Endothelial cell of umbilical vein (primary cell): ENCODE measurements at regions not wholly inside any gene's neighbourhood (a gene's known extent, or its start where the extent isn't known, plus 50 kb on each side); places are given as distances from the start of the nearest gene placed in this dataset.

Source experiments
- EZH2 ChIP-seq: IDR thresholded peaks from 2 replicates; pipeline ENCODE4 v1.6.1; 2012; ENCODE audit warnings: borderline replicate concordance, low read depth, mild to moderate bottlenecking, moderate library complexity, low read length, inconsistent platforms; ENCODE audit not compliant: severe bottlenecking
- FOS ChIP-seq: IDR thresholded peaks from 2 replicates; pipeline ENCODE4 v1.6.1; 2011; ENCODE audit warnings: mild to moderate bottlenecking, low read length, moderate library complexity, borderline replicate concordance; ENCODE audit not compliant: insufficient read depth
- GATA2 ChIP-seq: IDR thresholded peaks from 2 replicates; pipeline ENCODE4 v1.7.0; 2011; ENCODE audit warnings: low read depth, mild to moderate bottlenecking, moderate library complexity, mixed read lengths, low read length; ENCODE audit not compliant: insufficient read length, insufficient read depth
- JUN ChIP-seq: IDR thresholded peaks from 2 replicates; pipeline ENCODE4 v1.6.1; 2011; ENCODE audit warnings: borderline replicate concordance, low read depth; ENCODE audit not compliant: insufficient read length, insufficient read depth
- MYC ChIP-seq: IDR thresholded peaks from one replicate; pipeline ENCODE4 v1.6.1; 2011; ENCODE audit warnings: mild to moderate bottlenecking, low read depth, low read length
- POLR2A ChIP-seq: IDR thresholded peaks from 2 replicates; pipeline ENCODE4 v1.6.1; 2012; ENCODE audit warnings: low read depth, mild to moderate bottlenecking, control low read depth, low read length
- POLR2AphosphoS5 ChIP-seq: IDR thresholded peaks from 2 replicates; pipeline ENCODE4 v1.6.1; 2012; ENCODE audit warnings: low read depth, mild to moderate bottlenecking, control low read depth, low read length, moderate library complexity; ENCODE audit not compliant: insufficient read depth
- TF ChIP-seq, protein P1 (sequence below), 2 donors: IDR thresholded peaks; 1 replicate in 1 of 2; 2 replicates in 1 of 2; pipeline ENCODE4 v1.5.1; 2011; ENCODE audit warnings: low read length in 2 of 2, mild to moderate bottlenecking in 2 of 2, moderate library complexity in 2 of 2, control low read depth in 1 of 2, inconsistent platforms in 1 of 2, low read depth in 1 of 2; ENCODE audit not compliant: insufficient read depth in 1 of 2; ENCODE audit errors: extremely low read depth in 1 of 2
- TF ChIP-seq, protein P2 (sequence below): IDR thresholded peaks from 2 replicates; pipeline ENCODE4 v1.6.1; 2011; ENCODE audit not compliant: insufficient read depth, insufficient read length

DNA sequence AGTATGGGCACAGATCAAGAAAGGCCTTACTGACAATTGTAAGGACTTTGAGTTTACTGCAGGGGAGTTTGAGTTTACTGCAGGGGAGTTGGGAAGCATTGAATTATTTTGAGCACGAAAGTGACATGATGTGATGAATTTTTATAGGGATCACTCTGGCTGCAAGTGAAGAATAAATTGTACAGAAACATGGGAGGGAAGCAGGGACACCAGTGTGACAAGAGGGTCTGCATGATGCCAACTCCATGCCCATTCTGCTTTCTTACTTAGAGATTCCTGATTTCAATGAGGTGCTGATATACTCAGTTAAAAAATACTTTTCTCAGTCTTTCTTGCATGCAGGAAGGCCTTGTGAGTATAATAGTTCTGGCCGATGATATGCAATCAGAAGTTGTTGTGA is 234.4 kb downstream of the CENPF start:
- TF ChIP-seq, protein P1, sequence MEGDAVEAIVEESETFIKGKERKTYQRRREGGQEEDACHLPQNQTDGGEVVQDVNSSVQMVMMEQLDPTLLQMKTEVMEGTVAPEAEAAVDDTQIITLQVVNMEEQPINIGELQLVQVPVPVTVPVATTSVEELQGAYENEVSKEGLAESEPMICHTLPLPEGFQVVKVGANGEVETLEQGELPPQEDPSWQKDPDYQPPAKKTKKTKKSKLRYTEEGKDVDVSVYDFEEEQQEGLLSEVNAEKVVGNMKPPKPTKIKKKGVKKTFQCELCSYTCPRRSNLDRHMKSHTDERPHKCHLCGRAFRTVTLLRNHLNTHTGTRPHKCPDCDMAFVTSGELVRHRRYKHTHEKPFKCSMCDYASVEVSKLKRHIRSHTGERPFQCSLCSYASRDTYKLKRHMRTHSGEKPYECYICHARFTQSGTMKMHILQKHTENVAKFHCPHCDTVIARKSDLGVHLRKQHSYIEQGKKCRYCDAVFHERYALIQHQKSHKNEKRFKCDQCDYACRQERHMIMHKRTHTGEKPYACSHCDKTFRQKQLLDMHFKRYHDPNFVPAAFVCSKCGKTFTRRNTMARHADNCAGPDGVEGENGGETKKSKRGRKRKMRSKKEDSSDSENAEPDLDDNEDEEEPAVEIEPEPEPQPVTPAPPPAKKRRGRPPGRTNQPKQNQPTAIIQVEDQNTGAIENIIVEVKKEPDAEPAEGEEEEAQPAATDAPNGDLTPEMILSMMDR (IDR thresholded peaks at IDR 0.05; ENCODE audit: extremely low read depth in 1 of 2, insufficient read depth in 1 of 2, low read depth in 1 of 2, low read length in 2 of 2) = no peak
- TF ChIP-seq POLR2A = no peak
- no peak for TF ChIP-seq POLR2AphosphoS5
- no peak for TF ChIP-seq EZH2
- no peak for TF ChIP-seq JUN
- TF ChIP-seq, protein P2, sequence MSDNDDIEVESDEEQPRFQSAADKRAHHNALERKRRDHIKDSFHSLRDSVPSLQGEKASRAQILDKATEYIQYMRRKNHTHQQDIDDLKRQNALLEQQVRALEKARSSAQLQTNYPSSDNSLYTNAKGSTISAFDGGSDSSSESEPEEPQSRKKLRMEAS = no peak
- TF ChIP-seq MYC = no peak
- TF ChIP-seq FOS = no peak
- no peak for TF ChIP-seq GATA2
